HL-60 (cell line): ENCODE measurements at regions not wholly inside any gene's neighbourhood (a gene's known extent, or its start where the extent isn't known, plus 50 kb on each side); places are given as distances from the start of the nearest gene placed in this dataset.

Source experiments
- GABPA ChIP-seq: IDR thresholded peaks from 2 replicates; pipeline ENCODE4 v1.6.1; 2012; ENCODE audit warnings: low read depth
- POLR2AphosphoS5 ChIP-seq: IDR thresholded peaks from 2 replicates; pipeline ENCODE4 v1.6.1; 2012; ENCODE audit warnings: low read depth
- SPI1 ChIP-seq: IDR thresholded peaks from 2 replicates; pipeline ENCODE4 v1.6.1; 2012; ENCODE audit warnings: low read depth, mild to moderate bottlenecking, borderline replicate concordance
- TF ChIP-seq, protein P1 (sequence below): IDR thresholded peaks from one replicate; pipeline ENCODE4 v1.5.1; 2011; ENCODE audit warnings: low read length, control low read depth, inconsistent platforms; ENCODE audit not compliant: insufficient read depth
- TF ChIP-seq, protein P2 (sequence below): IDR thresholded peaks from 2 replicates; pipeline ENCODE4 v1.6.1; 2012; ENCODE audit warnings: low read depth; ENCODE audit not compliant: insufficient replicate concordance

DNA sequence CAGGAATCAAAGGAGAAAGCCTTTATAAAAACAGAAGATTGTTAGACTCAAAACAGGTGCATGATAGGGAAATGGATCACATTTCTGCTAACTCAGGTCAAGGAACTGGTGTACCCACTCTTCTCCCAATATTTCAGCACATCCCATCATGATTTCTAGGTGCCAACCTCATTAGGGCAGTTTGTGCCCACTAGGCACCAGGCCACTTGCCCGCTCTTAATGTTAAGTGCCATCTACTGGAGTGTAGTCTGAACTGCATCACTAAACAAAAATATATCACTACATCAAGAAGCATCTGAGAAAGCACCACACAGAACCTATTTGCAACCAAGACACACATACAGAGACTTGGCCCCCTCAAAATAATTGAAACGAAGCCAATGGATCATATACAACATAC lies 140.4 kb upstream of the GRID2 start:
- TF ChIP-seq, protein P1, sequence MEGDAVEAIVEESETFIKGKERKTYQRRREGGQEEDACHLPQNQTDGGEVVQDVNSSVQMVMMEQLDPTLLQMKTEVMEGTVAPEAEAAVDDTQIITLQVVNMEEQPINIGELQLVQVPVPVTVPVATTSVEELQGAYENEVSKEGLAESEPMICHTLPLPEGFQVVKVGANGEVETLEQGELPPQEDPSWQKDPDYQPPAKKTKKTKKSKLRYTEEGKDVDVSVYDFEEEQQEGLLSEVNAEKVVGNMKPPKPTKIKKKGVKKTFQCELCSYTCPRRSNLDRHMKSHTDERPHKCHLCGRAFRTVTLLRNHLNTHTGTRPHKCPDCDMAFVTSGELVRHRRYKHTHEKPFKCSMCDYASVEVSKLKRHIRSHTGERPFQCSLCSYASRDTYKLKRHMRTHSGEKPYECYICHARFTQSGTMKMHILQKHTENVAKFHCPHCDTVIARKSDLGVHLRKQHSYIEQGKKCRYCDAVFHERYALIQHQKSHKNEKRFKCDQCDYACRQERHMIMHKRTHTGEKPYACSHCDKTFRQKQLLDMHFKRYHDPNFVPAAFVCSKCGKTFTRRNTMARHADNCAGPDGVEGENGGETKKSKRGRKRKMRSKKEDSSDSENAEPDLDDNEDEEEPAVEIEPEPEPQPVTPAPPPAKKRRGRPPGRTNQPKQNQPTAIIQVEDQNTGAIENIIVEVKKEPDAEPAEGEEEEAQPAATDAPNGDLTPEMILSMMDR: peak; percentile 0
- TF ChIP-seq POLR2AphosphoS5 (no peak), GABPA (no peak), SPI1 (no peak)
- TF ChIP-seq, protein P2, sequence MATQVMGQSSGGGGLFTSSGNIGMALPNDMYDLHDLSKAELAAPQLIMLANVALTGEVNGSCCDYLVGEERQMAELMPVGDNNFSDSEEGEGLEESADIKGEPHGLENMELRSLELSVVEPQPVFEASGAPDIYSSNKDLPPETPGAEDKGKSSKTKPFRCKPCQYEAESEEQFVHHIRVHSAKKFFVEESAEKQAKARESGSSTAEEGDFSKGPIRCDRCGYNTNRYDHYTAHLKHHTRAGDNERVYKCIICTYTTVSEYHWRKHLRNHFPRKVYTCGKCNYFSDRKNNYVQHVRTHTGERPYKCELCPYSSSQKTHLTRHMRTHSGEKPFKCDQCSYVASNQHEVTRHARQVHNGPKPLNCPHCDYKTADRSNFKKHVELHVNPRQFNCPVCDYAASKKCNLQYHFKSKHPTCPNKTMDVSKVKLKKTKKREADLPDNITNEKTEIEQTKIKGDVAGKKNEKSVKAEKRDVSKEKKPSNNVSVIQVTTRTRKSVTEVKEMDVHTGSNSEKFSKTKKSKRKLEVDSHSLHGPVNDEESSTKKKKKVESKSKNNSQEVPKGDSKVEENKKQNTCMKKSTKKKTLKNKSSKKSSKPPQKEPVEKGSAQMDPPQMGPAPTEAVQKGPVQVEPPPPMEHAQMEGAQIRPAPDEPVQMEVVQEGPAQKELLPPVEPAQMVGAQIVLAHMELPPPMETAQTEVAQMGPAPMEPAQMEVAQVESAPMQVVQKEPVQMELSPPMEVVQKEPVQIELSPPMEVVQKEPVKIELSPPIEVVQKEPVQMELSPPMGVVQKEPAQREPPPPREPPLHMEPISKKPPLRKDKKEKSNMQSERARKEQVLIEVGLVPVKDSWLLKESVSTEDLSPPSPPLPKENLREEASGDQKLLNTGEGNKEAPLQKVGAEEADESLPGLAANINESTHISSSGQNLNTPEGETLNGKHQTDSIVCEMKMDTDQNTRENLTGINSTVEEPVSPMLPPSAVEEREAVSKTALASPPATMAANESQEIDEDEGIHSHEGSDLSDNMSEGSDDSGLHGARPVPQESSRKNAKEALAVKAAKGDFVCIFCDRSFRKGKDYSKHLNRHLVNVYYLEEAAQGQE: no peak
